Inflammatory macrophage treated with lipopolysaccharide for 4 hours (primary cell): ENCODE measurements at regions not wholly inside any gene's neighbourhood (a gene's known extent, or its start where the extent isn't known, plus 50 kb on each side); places are given as distances from the start of the nearest gene placed in this dataset.

Source experiments
- DNase-seq: peaks from one replicate; pipeline ENCODE4 v3.0.0-alpha.2; 2020

DNA sequence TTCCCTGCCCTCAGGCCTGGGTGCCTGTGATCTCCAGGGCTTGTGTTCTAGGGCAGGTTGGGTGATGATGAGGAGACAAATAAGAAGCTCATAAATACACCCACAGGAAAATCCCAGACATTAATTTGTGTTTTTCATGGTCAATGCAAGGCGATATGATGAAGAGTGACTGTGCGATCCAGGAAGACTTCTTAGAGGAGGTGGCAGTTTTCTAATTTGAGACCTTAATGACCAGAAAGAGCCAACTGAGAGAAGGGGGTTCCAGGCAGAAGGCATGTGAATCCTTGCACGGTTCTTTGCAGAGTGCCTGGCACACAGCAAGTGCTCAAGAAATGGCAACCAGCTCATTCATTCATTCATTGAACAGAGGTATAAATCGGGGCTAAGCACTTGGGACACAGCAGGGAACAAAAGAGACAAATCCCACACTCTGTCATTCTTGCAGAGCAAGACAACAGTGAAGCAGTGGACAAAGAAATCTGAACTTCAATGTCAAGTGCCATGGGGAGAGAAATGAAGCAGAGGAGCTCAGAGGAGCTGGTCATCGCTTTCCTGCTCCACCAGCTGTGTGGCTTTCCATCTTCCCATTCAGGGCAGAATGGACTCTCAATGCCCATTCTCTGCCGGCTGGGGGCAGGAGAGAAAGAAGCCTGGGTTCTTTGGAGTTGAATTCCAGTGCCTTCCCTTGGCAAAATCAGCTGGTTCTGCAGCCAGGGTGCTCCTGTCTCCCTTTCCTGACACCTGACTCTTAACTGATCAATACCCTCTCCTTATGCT is 128.3 kb downstream of the AACS start:
- no peak for DNase-seq

DNA sequence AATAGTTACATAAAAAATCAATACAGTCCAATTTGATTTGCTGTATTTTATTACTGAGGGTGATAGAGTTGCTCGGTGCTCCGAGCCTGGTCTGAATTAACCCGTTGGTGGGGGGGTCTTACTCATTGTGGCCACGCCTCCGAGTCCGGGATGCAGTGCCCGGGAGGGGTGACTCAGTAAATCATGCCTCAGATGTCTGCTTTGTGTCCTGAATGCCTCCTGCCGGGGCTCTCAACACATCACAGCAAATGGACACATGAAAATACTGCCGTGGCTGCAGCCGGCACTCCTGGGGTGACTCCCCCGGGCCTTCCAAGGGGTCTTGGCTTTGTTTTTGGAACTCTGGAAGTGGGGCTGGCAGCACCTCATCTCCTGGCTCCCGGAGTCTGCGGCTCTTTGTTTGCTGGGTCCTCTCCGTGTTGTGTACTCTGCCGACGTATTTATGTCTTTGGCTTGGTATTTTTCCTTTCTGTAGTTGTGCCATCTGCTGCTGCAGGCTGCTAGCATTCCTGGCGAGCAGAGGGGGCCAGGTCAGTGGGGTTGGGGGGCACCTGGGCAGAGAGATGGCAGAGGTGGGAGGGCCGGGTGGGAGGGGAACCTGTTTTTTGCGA is 129.0 kb downstream of the AACS start:
- DNase-seq = no peak

DNA sequence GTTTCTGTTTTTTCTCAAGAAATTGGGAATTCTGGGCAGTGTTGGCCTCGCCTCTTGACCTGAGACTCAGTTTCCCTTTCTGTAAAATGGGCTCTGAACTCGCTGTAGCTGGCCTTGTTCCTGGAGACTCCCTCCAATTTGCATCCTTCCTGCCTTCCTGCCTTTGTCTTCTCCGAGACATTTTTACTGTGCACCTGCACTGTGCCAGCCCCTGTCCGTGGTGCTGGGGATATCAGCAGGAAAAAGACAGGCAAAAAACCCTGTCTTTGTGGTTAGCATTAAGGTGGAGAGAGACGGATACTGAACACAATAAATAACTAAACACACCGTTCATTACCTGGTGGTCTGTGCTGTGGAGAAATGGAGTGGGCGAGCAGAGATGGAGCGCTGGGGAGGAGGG is 129.8 kb downstream of the AACS start:
- no peak for DNase-seq

DNA sequence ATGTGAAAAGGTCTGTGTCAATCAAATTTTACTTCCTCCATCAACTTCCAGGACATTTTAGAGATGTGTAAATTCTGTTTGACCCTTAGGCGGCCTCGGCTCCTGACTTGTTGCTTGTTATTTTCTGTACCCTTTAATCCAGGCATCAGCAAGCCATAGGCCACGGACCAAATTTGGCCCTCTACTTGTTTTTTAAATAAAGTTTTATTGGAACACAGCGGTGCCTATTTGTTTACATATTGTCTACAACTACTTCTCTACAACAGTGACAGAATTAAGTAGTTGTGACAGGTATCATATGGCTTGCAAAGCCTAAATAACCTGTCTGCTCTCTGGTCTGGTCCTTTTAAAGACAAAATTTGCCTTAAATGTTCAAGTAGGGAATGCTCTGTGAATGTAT is 132.1 kb downstream of the AACS start:
- no peak for DNase-seq

DNA sequence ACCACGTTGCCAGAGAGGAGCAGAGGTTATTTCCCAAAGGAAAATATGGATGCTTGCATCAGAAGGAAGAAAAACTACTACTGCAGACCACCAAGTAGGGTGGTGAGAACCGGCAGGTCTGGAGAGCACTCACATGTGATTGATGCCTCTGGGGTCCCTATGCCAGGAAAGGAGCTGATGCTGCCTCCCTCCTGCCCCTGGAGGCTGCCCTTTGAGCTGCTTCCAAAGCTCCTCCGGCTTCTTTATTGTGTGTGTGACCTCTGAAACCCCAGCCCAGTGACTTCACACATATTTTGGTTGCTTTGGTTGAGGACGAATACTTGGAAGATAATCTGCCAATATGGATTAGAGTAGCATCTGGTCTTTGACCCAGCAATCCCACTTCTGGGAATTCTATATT is 133.4 kb downstream of the AACS start:
- no peak for DNase-seq

DNA sequence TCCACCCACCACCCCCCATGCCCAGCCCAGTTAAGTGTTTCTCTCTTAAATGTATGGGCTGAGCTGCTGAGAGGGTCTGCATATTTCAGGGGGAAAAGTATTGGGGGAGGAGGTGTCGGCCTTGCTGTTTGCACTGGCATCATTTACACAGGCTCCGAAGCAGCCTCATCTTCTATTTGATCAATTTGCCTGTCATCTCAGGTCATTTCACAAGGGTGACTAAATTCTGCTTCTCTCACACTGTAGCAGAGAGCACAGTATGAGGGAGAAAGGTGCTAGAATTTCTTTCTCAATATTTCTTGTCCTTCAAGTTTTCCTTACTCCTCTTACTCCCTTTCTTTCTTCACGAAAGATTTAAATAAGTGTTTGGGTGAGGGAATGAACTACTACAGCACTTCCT is 135.9 kb downstream of the AACS start:
- DNase-seq = no peak

DNA sequence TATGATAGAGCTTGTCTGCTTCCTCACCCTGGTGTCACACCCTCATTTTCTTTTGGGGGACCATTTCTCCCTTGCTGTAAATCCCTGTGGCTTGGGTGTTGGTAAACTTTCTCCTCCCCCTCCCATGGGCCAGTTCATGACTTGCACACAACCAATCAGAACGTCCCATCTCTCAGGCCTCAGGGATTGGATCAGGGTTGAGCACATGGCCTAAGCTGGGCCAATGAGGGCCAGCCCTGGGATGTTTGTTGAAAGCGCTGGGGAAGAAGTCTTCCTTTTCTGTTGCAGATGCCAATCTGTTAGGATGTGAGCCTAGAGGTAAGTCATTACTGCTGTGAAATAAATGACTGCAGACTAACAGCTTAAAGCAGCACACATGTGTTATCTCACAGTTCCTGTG is 136.7 kb downstream of the AACS start:
- DNase-seq = no peak

DNA sequence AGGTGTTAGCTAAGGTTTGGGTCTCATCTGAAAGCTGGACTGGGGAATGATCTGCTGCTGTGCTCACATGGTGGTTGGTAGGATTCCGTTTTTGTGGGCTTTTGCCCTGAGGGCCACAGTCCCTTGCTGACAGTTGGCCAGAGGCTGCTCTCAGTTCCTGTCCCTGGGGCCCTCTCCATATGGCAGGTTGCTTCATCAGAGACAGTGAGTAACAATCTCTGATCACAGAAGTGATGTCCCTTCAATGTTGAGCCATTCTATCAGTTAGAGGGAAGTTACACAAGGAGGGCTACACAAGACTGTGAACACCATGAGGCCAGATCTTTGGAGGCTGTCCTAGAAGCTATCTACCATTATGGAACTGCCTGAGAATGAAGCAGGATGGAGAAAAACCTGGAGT is 137.2 kb downstream of the AACS start:
- peak; percentile 39 for DNase-seq

DNA sequence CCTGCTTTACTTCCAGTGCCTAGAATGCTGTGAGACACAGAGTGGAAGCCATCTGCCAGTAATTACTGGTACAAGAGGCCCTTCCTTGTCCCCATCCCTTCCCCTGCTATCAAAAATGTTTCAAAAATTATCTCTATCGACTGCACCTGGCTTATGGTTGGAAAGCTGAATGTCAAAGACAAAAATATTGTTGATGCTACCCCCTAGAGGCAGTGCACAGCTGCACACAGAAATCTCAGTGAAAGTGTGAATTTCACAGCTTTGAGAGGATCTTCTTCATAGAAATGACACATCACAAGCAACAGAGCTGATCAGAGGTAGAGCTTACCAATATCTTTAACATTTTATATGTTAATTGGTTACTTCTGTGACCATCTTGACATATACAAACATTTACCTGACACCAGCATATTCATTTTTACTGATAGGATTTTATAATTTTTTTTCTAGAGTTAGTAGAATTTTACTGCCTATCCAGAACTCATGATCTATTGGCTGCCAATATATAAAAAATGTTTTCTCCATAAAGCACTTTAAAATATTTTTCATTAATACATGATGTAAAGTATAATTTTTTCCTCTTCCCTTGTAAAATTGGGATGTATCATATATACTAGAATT is 138.0 kb downstream of the AACS start:
- DNase-seq = no peak

DNA sequence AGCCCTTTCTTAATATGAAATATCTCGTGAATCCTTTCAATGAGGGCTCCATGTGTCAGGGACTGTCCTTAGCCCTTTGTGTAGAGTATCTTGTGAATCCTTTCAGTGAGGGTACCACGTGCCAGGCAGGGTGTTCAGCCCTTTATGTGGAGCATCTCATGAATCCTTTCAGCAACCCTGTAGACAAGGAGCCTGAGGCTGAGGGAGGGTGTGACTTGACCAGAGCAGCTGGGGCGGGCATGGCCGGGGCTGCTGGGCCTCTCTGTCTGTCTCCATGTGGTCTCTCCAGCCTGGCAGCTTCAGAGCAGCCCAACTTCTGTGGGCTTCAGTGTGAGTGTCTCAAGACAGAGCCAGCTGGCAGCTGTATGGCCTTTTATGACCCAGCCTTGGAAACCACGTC is 140.2 kb downstream of the AACS start:
- no peak for DNase-seq

DNA sequence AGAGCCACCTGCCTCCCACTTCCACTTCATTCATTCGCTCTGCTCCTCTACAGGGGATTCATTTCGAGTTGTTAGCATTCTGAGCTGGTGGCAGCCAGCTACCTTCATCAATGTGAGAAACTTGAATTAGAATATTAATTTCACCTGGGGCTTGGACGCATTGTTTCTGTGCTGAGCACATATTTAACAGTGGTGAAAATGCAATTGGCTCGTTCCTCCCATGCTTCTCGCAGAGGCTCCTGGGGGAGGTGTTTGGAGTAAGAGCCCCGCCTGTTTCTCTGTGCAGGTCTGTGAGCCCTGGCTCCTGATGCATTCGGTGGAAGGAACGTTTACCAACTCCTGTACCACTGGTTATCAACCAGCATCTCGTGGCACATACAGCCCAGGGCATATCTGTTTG is 141.5 kb downstream of the AACS start:
- DNase-seq = no peak

DNA sequence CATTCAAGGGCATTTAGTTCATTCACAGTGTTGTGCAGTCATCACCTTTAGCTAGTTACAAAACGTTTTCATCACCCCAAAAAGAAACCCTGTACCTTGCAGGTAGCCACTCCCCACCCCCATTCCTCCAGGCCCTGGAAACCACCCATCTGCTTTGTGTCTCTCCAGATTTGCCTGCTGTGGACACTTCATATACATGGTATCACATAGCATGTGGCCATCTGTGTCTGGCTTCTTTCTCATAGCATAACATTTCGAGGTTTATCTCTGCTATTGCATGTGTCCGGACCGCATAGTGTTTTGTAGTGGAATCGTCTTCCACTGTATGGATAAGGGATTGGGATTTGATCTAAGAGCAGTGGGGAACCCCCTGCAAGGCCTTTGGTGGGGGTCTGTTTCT is 143.1 kb downstream of the AACS start:
- no peak for DNase-seq

DNA sequence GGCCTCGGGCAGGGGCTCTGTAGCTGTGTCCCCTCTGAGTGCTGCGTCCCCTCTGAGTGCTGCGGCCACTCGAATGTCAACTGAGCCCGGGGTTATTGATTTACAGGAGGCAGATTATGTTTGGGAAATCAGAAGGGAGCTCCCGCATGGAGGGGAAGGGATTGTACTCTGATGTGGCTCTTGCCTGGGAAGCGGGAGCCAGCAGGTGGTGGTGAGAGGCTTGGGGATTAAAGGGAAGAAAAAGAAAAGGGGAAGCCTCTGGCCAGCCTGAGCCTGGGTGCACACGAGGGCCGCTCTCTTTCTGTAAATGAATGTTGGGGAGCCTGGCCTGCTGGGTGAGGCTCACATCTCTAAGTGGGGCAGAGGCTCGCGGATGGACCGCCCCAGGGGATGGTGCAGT is 143.7 kb downstream of the AACS start:
- DNase-seq = no peak

DNA sequence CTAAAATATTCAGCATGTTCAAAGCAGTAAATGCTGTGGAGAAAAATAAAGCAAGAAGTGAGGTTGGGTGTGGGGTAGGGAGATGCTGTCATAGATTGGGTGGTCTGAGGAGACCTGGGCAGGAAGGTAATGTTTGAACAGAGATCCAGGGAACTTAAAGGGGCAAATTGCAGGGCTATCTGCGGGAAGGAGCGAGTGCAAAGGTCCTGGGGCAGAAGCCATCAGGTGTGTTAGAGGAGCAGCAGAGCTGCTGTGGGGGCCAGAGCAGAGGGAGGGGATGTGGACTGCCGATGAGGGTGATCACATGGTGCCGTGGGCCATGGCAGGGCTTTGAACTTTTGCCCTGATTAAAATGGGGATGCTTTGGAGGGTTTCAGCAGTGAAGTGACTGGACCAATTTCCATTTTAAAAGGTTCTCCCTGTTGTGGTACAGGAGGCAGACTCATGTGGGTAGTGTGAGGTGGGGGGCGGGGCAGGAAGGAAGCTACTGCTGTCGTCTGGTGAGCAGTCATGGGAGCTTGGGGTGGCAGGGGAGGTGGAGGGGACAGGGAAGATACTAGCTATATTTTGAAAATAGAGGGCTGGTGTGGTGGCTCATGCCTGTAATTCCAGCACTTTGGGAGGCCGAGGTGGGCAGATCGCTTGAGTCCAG is 145.0 kb downstream of the AACS start:
- no peak for DNase-seq

DNA sequence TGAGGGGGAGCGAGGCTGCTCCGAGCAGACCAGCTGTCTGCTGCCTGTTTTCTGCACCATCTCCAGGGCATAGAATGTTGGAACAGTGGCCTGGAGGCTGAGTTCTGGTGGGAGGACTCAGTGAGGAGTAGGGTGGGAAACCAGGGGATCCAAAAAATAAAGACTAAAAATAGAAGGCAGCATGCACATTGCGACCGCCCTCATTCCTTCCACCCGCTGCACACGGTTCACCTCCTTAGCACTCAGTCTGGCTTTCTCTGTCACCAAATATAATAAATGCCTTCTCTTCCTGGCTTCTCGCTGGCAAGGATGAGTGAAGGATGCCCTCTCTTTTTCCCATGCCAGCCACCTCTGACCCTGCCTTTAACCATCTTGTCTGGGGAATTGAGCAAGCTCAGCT is 146.2 kb downstream of the AACS start:
- DNase-seq = no peak

DNA sequence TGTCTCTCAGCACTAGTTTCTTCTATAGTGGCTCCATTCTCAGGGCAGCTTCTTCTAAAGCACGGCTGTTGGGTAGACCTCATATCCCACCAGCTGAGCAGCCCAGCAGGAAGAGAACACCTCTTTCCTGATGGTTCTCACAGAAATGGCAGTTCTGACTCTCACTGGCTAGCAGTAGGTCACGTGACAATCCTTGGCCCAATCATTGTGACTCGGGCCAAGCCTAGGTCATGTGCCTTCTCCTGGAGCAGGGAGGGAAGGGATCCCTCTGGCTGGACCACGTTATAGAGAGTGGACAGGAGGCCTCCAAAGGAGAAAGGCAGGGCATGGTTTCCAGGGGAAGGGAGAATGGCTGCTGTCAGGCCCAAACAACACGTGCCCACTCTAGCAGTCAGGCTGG is 149.1 kb downstream of the AACS start:
- no peak for DNase-seq

DNA sequence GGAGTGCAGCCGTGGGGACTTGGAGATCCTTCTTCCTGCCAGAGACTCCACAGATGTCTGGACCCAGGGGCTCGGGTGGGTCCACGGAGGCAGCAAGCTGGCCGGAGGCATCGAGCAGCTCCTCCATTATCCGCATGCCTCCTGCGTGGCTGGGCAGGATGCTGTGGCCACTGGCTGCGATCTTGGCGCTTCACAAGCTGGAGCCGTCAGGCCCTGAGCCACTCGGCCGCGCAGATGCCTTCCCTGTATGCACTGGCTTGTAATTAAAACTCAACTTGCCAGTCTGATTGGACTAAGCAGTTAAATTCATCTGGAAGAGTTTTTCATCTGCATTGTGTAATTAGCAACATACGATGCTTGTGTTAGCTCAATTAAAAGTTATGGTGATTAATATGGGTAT is 151.5 kb downstream of the AACS start:
- no peak for DNase-seq

DNA sequence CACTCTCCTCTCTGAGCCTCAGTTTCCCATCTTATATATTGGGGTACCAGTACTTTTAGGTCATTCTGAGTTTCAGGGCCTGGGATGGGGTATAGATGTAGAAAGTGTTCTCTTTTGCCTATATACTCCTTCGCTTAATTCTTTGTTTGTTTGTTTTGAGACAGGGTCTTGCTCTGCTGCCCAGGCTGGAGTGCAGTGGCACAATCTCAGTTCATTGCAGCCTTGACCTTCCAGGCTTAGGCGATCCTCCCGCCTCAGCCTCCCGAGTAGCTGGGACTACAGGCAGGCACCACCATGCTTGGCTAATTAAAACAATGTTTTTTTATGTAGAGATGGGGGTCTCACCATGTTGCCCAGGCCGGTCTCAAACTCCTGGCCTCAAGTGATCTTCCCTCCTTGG is 152.1 kb downstream of the AACS start:
- DNase-seq = no peak

DNA sequence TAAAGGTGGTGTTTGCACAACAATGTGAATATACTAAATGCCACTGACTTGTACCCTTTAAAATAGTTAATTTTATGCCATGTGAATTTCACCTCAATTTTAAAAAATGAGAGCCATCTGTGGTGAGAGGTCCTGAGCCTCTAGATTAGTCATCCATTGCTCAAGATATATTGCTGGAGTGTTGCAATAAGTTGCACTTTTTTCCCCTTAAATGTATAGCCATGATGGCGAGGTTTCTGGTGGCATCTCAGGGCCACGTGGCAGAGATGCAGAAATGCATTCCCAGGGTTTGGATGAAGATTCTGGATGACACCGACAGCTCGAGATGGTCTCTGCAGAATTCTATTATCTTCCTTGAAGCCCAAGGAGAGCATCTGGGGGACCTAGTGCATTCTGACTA is 153.7 kb downstream of the AACS start:
- peak; percentile 40 for DNase-seq

DNA sequence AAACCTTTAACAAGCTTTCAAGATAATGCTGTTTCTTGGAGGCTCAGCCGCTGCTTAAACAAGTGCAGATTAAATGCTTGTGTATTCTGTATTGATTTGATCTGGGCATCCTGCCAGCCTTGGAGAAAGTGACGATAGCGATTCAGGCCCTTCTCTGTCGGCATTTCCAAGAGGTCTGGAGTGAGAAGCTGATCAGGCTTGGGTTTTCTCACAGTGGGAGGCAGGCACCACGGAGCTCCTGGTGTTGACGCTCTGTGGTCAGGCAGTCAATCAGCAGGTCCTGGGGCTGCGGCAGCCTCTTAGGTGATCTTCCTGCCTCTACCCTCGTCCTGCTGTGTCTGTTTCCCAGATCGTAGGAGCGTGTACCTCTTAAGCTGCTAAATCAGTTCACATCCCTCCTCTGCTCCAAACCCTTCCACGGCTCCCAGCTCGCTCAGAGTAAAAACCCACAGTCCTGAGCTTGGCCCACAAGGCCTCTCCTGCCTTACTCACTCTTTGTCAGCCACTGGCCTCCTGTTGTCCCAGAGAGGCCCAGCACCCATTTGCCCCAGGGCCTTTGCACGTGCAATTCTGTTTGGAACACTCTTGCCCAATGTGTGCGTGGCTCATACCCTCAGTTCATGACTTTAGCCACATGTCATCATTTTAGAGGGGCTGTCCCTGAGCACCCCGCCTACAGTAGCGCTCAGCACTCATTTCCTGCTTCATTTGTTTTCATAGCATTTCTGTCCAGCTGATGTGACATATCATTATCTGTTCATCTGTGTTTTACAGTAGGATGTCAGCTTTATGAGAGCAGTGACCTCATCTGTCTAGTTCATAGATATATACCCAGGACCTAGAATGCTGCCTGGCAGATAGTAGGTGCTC is 155.4 kb downstream of the AACS start:
- peak; percentile 15 for DNase-seq

DNA sequence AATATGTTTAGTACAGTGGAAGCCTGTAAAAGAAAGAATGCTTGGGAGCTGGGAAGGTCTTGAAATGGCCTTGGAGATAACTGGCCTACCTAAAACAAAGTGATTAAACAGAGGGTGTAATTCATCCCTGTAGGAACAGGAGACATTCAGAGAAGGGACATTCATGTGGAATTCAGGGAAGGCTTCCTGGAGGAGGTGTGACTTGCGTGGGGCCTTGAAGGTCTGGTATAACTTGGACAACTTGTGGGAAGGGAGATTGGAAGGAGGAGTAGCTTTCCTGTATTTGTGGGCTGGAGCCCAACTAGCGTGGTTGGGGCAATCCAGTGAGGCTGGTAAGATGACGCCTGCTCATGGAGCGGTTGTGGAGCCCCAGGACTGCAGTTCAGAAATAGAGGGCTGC is 156.4 kb downstream of the AACS start:
- no peak for DNase-seq

DNA sequence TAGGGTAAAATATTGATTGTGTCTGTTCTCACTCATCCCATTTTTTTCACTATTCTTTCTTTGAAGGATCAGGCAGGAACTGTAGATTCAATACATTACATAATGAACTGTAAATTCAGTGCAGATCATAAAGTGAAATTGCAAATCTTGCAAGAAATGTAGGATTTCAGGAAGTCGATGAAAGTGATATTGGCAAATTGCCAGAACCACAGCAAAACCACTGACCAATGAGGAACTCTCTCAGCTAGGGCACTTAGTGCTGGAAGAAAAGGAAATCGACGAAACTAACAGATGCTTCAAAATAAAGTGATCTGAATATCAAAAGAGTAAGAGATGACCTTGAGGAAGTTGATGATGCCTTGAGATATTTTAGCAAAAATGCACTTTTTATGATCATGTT is 157.6 kb downstream of the AACS start:
- peak; percentile 79 for DNase-seq

DNA sequence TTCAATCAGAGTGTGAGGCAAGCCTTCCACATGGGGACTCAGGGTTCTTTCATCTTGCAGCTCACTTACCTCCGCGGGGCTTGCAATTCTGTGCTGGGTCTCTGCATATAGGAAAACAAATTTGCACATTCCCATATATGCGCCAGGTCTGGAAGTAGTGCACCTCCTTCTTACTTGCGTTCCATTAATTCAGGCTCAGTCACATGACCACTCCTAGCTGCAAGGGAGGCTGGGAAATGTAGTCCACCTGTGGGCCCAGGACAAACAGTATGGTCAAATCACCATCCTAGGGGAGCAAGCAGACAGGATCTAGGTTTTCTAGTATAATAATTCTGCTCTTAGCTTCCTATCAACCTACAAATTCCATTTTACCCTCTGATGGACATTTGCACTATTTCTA is 160.4 kb downstream of the AACS start:
- no peak for DNase-seq
